ENCODE measurements at regions not wholly inside any gene's neighbourhood (a gene's known extent, or its start where the extent isn't known, plus 50 kb on each side); places are given as distances from the start of the nearest gene placed in this dataset.

DNA sequence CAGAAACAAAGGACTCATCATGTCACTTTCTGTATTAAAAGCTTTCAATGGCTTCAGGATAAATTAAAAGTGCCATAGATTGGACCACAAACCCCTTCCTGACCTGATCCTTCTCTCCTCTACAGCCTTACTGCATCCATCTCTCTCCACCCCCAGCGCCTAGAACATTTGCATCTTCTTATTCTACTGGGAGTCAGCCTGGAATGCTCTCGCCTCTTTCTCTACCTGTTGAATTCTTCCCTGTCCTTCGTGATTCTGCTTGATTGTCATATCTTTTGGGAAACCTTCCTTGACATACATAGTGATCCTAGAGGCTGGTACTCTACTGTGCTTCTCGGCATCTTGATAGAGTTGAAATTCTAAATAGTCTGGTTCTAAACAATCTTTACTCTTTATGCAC is 332.0 kb upstream of the PBX1 start:
- Mint-ChIP-seq H3K4me1 (ENCODE audit: low read depth, unreplicated experiment) (no peaks in the 10 kb centered on the region), H3K27ac (ENCODE audit: unreplicated experiment) (no peak overlapping the region)

DNA sequence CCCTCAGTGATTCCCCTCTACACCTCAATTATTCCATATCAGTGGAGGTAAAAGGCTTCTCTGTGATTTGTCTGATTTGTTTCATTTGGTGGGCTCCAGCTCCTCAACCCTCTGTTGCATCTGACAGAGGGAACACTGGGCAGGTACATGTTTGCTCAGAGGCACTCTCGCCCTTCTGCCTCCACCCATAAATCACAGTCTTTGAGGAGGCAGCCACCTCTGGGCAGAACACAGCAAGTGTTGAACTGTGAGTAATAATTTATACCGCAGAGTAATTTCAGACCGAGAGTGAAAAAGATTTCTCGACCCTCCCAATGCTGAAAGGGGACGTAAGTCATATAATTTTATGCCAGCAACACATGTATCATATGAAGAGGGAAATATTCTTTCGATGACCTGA is 330.1 kb upstream of the PBX1 start:
- H4K20me1 ChIP-seq (ENCODE audit: insufficient read depth, low read length) = no peaks in the 10 kb centered on the region
- H3K79me2 ChIP-seq (ENCODE audit: insufficient read depth, low read length) = no peaks in the 10 kb centered on the region
- no peaks in the 10 kb centered on the region for H3K27me3 ChIP-seq (ENCODE audit: insufficient read depth, low read length)
- FAIRE-seq (no peak), DNase-seq (ENCODE audit: low read depth) (no peak)
- no peaks in the 10 kb centered on the region for H3K9me3 Mint-ChIP-seq (ENCODE audit: unreplicated experiment)
- H3K27ac ChIP-seq (ENCODE audit: low read depth, low read length) = no peak overlapping the region
- H3K9ac ChIP-seq (ENCODE audit: low read length) = no peak overlapping the region
- no peak overlapping the region for H3K27ac Mint-ChIP-seq (ENCODE audit: unreplicated experiment)
- H3K9me3 ChIP-seq (ENCODE audit: insufficient read depth, low read depth, low read length) = no peaks in the 10 kb centered on the region
- H2AFZ ChIP-seq (ENCODE audit: low read depth, low read length) = no peak overlapping the region
- H3K27me3 Mint-ChIP-seq (ENCODE audit: low read depth, unreplicated experiment) = peaks cover 2% of the 10 kb centered on the region
- no peak overlapping the region for H3K4me3 Mint-ChIP-seq (ENCODE audit: unreplicated experiment)
- H3K4me1 Mint-ChIP-seq (ENCODE audit: low read depth, unreplicated experiment) = no peaks in the 10 kb centered on the region
- H3K36me3 Mint-ChIP-seq (ENCODE audit: low read depth, unreplicated experiment) = no peaks in the 10 kb centered on the region
- no peak for TF ChIP-seq EZH2 (IDR thresholded peaks at IDR 0.05; ENCODE audit: insufficient read depth, low read length)
- TF ChIP-seq, protein P1, sequence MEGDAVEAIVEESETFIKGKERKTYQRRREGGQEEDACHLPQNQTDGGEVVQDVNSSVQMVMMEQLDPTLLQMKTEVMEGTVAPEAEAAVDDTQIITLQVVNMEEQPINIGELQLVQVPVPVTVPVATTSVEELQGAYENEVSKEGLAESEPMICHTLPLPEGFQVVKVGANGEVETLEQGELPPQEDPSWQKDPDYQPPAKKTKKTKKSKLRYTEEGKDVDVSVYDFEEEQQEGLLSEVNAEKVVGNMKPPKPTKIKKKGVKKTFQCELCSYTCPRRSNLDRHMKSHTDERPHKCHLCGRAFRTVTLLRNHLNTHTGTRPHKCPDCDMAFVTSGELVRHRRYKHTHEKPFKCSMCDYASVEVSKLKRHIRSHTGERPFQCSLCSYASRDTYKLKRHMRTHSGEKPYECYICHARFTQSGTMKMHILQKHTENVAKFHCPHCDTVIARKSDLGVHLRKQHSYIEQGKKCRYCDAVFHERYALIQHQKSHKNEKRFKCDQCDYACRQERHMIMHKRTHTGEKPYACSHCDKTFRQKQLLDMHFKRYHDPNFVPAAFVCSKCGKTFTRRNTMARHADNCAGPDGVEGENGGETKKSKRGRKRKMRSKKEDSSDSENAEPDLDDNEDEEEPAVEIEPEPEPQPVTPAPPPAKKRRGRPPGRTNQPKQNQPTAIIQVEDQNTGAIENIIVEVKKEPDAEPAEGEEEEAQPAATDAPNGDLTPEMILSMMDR (IDR thresholded peaks at IDR 0.05; ENCODE audit: insufficient read depth, low read depth, low read length) = no peak
- no peak overlapping the region for H3K4me2 ChIP-seq (ENCODE audit: low read length)
- H3K4me3 ChIP-seq (ENCODE audit: insufficient read depth, low read depth, low read length) = no peak overlapping the region
- no peaks in the 10 kb centered on the region for H3K4me1 ChIP-seq (ENCODE audit: insufficient read depth, low read length)
- no peaks in the 10 kb centered on the region for H3K36me3 ChIP-seq (ENCODE audit: insufficient read depth, low read length)

More for the DNA sequence above, 332.0 kb upstream of the PBX1 start:
- Mint-ChIP-seq H3K4me3 (ENCODE audit: unreplicated experiment) (no peak overlapping the region), H3K36me3 (ENCODE audit: low read depth, unreplicated experiment) (no peaks in the 10 kb centered on the region), H3K27me3 (ENCODE audit: low read depth, unreplicated experiment) (peaks cover 2% of the 10 kb centered on the region), H3K9me3 (ENCODE audit: unreplicated experiment) (no peaks in the 10 kb centered on the region)
- Histone ChIP-seq H3K36me3 (ENCODE audit: insufficient read depth, low read length) (no peaks in the 10 kb centered on the region), H3K27me3 (ENCODE audit: insufficient read depth, low read length) (no peaks in the 10 kb centered on the region), H3K4me2 (ENCODE audit: low read length) (no peak overlapping the region), H3K4me1 (ENCODE audit: insufficient read depth, low read length) (no peaks in the 10 kb centered on the region), H3K9me3 (ENCODE audit: insufficient read depth, low read depth, low read length) (no peaks in the 10 kb centered on the region), H3K4me3 (ENCODE audit: insufficient read depth, low read depth, low read length) (no peak overlapping the region), H2AFZ (ENCODE audit: low read depth, low read length) (no peak overlapping the region), H3K79me2 (ENCODE audit: insufficient read depth, low read length) (no peaks in the 10 kb centered on the region), H4K20me1 (ENCODE audit: insufficient read depth, low read length) (no peaks in the 10 kb centered on the region), H3K27ac (ENCODE audit: low read depth, low read length) (no peak overlapping the region), H3K9ac (ENCODE audit: low read length) (no peak overlapping the region)
- TF ChIP-seq EZH2 (IDR thresholded peaks at IDR 0.05; ENCODE audit: insufficient read depth, low read length) = no peak
- TF ChIP-seq, protein P1 (IDR thresholded peaks at IDR 0.05; ENCODE audit: insufficient read depth, low read depth, low read length) = no peak
- FAIRE-seq = no peak
- DNase-seq (ENCODE audit: low read depth) = no peak

DNA sequence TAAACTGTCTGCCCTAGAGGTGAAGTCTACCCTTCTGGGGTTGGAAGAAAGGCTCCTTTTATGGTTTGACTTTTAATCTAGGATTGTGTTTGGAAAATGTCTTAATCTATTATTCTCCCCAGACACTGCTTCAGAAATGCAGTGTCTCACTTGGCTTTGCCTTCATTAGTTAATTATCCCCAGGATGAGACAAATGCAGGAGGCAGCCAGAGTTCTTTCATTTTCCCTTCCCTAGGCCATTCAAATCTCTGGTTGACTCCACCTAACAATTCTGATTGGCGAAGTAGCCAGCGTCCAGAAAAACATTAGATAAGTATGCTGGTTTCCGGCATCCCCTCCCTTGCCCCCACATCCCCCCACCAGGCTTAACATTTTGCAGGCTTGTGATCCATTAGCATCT is 325.8 kb upstream of the PBX1 start:
- TF ChIP-seq, protein P1 (IDR thresholded peaks at IDR 0.05; ENCODE audit: insufficient read depth, low read depth, low read length) = no peak
- no peak for TF ChIP-seq EZH2 (IDR thresholded peaks at IDR 0.05; ENCODE audit: insufficient read depth, low read length)
- Histone ChIP-seq H3K4me2 (ENCODE audit: low read length) (no peak overlapping the region), H3K4me1 (ENCODE audit: insufficient read depth, low read length) (no peaks in the 10 kb centered on the region), H3K4me3 (ENCODE audit: insufficient read depth, low read depth, low read length) (no peak overlapping the region), H3K79me2 (ENCODE audit: insufficient read depth, low read length) (no peaks in the 10 kb centered on the region), H3K36me3 (ENCODE audit: insufficient read depth, low read length) (no peaks in the 10 kb centered on the region), H3K9me3 (ENCODE audit: insufficient read depth, low read depth, low read length) (no peaks in the 10 kb centered on the region), H4K20me1 (ENCODE audit: insufficient read depth, low read length) (no peaks in the 10 kb centered on the region), H2AFZ (ENCODE audit: low read depth, low read length) (no peak overlapping the region), H3K9ac (ENCODE audit: low read length) (no peak overlapping the region), H3K27me3 (ENCODE audit: insufficient read depth, low read length) (no peaks in the 10 kb centered on the region), H3K27ac (ENCODE audit: low read depth, low read length) (no peak overlapping the region)
- Mint-ChIP-seq H3K9me3 (ENCODE audit: unreplicated experiment) (no peaks in the 10 kb centered on the region), H3K27me3 (ENCODE audit: low read depth, unreplicated experiment) (peaks cover 2% of the 10 kb centered on the region), H3K27ac (ENCODE audit: unreplicated experiment) (no peak overlapping the region), H3K4me1 (ENCODE audit: low read depth, unreplicated experiment) (no peaks in the 10 kb centered on the region), H3K4me3 (ENCODE audit: unreplicated experiment) (no peak overlapping the region), H3K36me3 (ENCODE audit: low read depth, unreplicated experiment) (no peaks in the 10 kb centered on the region)
- DNase-seq (ENCODE audit: low read depth) (no peak), FAIRE-seq (no peak)

All from astrocyte (in vitro differentiated cells and primary cell).